Activated naive CD4-positive, alpha-beta T cell treated with anti-CD3 and anti-CD28 coated beads, Interleukin-2, amount 10 ng/mL, durations not matched to agents 7 days and 5 days (primary cell): ENCODE measurements at regions not wholly inside any gene's neighbourhood (a gene's known extent, or its start where the extent isn't known, plus 50 kb on each side); places are given as distances from the start of the nearest gene placed in this dataset.
A peak's percentile ranks its signal among the peaks of the same experiment; 100 is the strongest.
"Not testable (repeated sequence)": the region's sequence is repeated elsewhere in the genome, so short reads cannot be mapped to it uniquely, and the experiment has no call there.

ENCODE experiments used
- CTCF ChIA-PET: fragments of 350-600 bp; sonication (Branson Sonifier 250); formaldehyde crosslinking; loops from one replicate; lab custom pipeline; 2021; ENCODE audit warnings: antibody characterized with exemption; lab: Charles Lee
- DNase-seq: peaks from one replicate; pipeline ENCODE4 v3.0.0-alpha.2; 2020
- H3K27ac Mint-ChIP-seq: one replicate; pipeline ENCODE4 v1.8.0; 2021; ENCODE audit warnings: mild to moderate bottlenecking, moderate library complexity, mixed read lengths
- H3K27me3 Mint-ChIP-seq: one replicate; pipeline ENCODE4 v1.8.0; 2021; ENCODE audit warnings: mild to moderate bottlenecking, mixed read lengths
- H3K36me3 Mint-ChIP-seq: one replicate; pipeline ENCODE4 v1.8.0; 2021; ENCODE audit warnings: mixed read lengths
- H3K4me1 Mint-ChIP-seq: one replicate; pipeline ENCODE4 v1.8.0; 2021; ENCODE audit warnings: mixed read lengths
- H3K4me3 Mint-ChIP-seq: one replicate; pipeline ENCODE4 v1.8.0; 2021; ENCODE audit warnings: mild to moderate bottlenecking, moderate library complexity, mixed read lengths
- H3K9me3 Mint-ChIP-seq: one replicate; pipeline ENCODE4 v1.8.0; 2021; ENCODE audit warnings: mixed read lengths

- Mint-ChIP-seq H3K9me3 (no peaks in the 10 kb centered on the region), H3K27ac (no peak overlapping the region), H3K4me1 (no peaks in the 10 kb centered on the region), H3K27me3 (peaks cover 75% of the 10 kb centered on the region), H3K36me3 (no peaks in the 10 kb centered on the region), H3K4me3 (no peak overlapping the region)
- CTCF ChIA-PET, result no interaction called here
- DNase-seq, result no peak
These were observed 165.9 kb downstream of the NRN1 start for GRCh38 chr6:5840734-5841390.

- CTCF ChIA-PET, result no interaction called here
- no peak overlapping the region for H3K4me3 Mint-ChIP-seq
- peaks cover 56% of the 10 kb centered on the region for H3K27me3 Mint-ChIP-seq
- H3K9me3 Mint-ChIP-seq, result no peaks in the 10 kb centered on the region
- DNase-seq, result no peak
- H3K36me3 Mint-ChIP-seq, result no peaks in the 10 kb centered on the region
- peaks cover 2% of the 10 kb centered on the region for H3K4me1 Mint-ChIP-seq
- H3K27ac Mint-ChIP-seq, result no peak overlapping the region
These were observed 167.9 kb downstream of the NRN1 start for GRCh38 chr6:5838656-5839396.

GRCh38 chr6:5837323-5837722 is 169.4 kb downstream of the NRN1 start:
- CTCF ChIA-PET, result no interaction called here
- Mint-ChIP-seq H3K36me3 (no peaks in the 10 kb centered on the region), H3K27me3 (peaks cover 45% of the 10 kb centered on the region), H3K4me1 (peaks cover 13% of the 10 kb centered on the region), H3K9me3 (no peaks in the 10 kb centered on the region), H3K27ac (no peak overlapping the region), H3K4me3 (no peak overlapping the region)
- no peak for DNase-seq

- Mint-ChIP-seq H3K4me1 (peaks cover 21% of the 10 kb centered on the region), H3K27me3 (peaks cover 45% of the 10 kb centered on the region)
- DNase-seq, H3K9me3 Mint-ChIP-seq, CTCF ChIA-PET, H3K36me3 Mint-ChIP-seq, H3K4me3 Mint-ChIP-seq, H3K27ac Mint-ChIP-seq: not testable (repeated sequence)
These were observed 170.1 kb downstream of the NRN1 start for GRCh38 chr6:5836597-5836996.

GRCh38 chr6:5833120-5833519 is 173.6 kb downstream of the NRN1 start:
- peaks cover 46% of the 10 kb centered on the region for H3K4me1 Mint-ChIP-seq
- no peaks in the 10 kb centered on the region for H3K9me3 Mint-ChIP-seq
- H3K27ac Mint-ChIP-seq, result peak overlapping the region; percentile 96
- no peak overlapping the region for H3K4me3 Mint-ChIP-seq
- peaks cover 10% of the 10 kb centered on the region for H3K27me3 Mint-ChIP-seq
- CTCF ChIA-PET, result no interaction called here
- H3K36me3 Mint-ChIP-seq, result peaks cover 3% of the 10 kb centered on the region
- DNase-seq, result no peak

- CTCF ChIA-PET, result no interaction called here
- Mint-ChIP-seq H3K27me3 (peaks cover 6% of the 10 kb centered on the region), H3K36me3 (peaks cover 3% of the 10 kb centered on the region), H3K4me3 (no peak overlapping the region), H3K4me1 (peaks cover 46% of the 10 kb centered on the region), H3K9me3 (no peaks in the 10 kb centered on the region), H3K27ac (peak overlapping the region; percentile 96)
- DNase-seq, result no peak
These were observed 174.1 kb downstream of the NRN1 start for GRCh38 chr6:5832668-5833067.

GRCh38 chr6:5831219-5831862 is 175.4 kb downstream of the NRN1 start:
- H3K9me3 Mint-ChIP-seq, CTCF ChIA-PET, H3K36me3 Mint-ChIP-seq, H3K27me3 Mint-ChIP-seq: not testable (repeated sequence)
- DNase-seq, result peak; percentile 80
- H3K4me1 Mint-ChIP-seq, result peaks cover 48% of the 10 kb centered on the region
- H3K4me3 Mint-ChIP-seq, result peak overlapping the region; percentile 23
- H3K27ac Mint-ChIP-seq, result peak overlapping the region; percentile 96

- Mint-ChIP-seq H3K27me3 (no peaks in the 10 kb centered on the region), H3K36me3 (peaks cover 5% of the 10 kb centered on the region), H3K4me3 (no peak overlapping the region), H3K27ac (no peak overlapping the region), H3K9me3 (no peaks in the 10 kb centered on the region), H3K4me1 (peaks cover 58% of the 10 kb centered on the region)
- CTCF ChIA-PET, result no interaction called here
- no peak for DNase-seq
These were observed 178.4 kb downstream of the NRN1 start for GRCh38 chr6:5828296-5828695.

- no peak overlapping the region for H3K27ac Mint-ChIP-seq
- no peak for DNase-seq
- CTCF ChIA-PET, result no interaction called here
- no peak overlapping the region for H3K4me3 Mint-ChIP-seq
- H3K4me1 Mint-ChIP-seq, result peaks cover 50% of the 10 kb centered on the region
- H3K27me3 Mint-ChIP-seq, result no peaks in the 10 kb centered on the region
- no peaks in the 10 kb centered on the region for H3K9me3 Mint-ChIP-seq
- peaks cover 8% of the 10 kb centered on the region for H3K36me3 Mint-ChIP-seq
These were observed 179.4 kb downstream of the NRN1 start for GRCh38 chr6:5827056-5827904.

GRCh38 chr6:5824382-5824983 is 182.2 kb downstream of the NRN1 start:
- peaks cover 26% of the 10 kb centered on the region for H3K4me1 Mint-ChIP-seq
- H3K27ac Mint-ChIP-seq, result peak overlapping the region; percentile 73
- peak; percentile 48 for DNase-seq
- H3K4me3 Mint-ChIP-seq, H3K36me3 Mint-ChIP-seq, H3K9me3 Mint-ChIP-seq, CTCF ChIA-PET: not testable (repeated sequence)
- peaks cover 11% of the 10 kb centered on the region for H3K27me3 Mint-ChIP-seq
